ENCODE measurements at regions not wholly inside any gene's neighbourhood (a gene's known extent, or its start where the extent isn't known, plus 50 kb on each side); places are given as distances from the start of the nearest gene placed in this dataset.

GRCh38 chr2:45124456-45124855 lies 115.2 kb upstream of the SIX2 start:
- TF ChIP-seq, protein P1, sequence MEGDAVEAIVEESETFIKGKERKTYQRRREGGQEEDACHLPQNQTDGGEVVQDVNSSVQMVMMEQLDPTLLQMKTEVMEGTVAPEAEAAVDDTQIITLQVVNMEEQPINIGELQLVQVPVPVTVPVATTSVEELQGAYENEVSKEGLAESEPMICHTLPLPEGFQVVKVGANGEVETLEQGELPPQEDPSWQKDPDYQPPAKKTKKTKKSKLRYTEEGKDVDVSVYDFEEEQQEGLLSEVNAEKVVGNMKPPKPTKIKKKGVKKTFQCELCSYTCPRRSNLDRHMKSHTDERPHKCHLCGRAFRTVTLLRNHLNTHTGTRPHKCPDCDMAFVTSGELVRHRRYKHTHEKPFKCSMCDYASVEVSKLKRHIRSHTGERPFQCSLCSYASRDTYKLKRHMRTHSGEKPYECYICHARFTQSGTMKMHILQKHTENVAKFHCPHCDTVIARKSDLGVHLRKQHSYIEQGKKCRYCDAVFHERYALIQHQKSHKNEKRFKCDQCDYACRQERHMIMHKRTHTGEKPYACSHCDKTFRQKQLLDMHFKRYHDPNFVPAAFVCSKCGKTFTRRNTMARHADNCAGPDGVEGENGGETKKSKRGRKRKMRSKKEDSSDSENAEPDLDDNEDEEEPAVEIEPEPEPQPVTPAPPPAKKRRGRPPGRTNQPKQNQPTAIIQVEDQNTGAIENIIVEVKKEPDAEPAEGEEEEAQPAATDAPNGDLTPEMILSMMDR (IDR thresholded peaks at IDR 0.05): no peak
- TF ChIP-seq POLR2A (IDR thresholded peaks at IDR 0.05): no peak
